CD14-positive monocyte (primary cell): ENCODE measurements at regions not wholly inside any gene's neighbourhood (a gene's known extent, or its start where the extent isn't known, plus 50 kb on each side); places are given as distances from the start of the nearest gene placed in this dataset.

Source experiments
- DNase-seq, 3 donors: peaks; one replicate each; pipeline ENCODE4 v3.0.0-alpha.2; 2011 to 2022
- H2AFZ ChIP-seq: 2 replicates; pipeline ENCODE4 v1.6.0; 2012; ENCODE audit warnings: mild to moderate bottlenecking, low read depth, low read length, inconsistent platforms; ENCODE audit not compliant: insufficient read depth, poor library complexity, severe bottlenecking
- H3K27ac ChIP-seq, 2 donors: 1 replicate in 1 of 2; 2 replicates in 1 of 2; pipeline ENCODE4 v1.5.1; 2012 to 2013; ENCODE audit warnings: low read length in 2 of 2, control low read depth in 1 of 2, inconsistent platforms in 1 of 2, low read depth in 1 of 2, mild to moderate bottlenecking in 1 of 2
- H3K27me3 ChIP-seq, 2 donors: one replicate each; pipeline versions ENCODE4 v1.6.0 to v1.6.1; 2011 to 2013; ENCODE audit warnings: low read length in 2 of 2; ENCODE audit not compliant: control insufficient read depth in 2 of 2, insufficient read depth in 2 of 2
- H3K36me3 ChIP-seq, 2 donors: replicated peaks in 1 of 2; 1 replicate in 1 of 2; 2 replicates in 1 of 2; pipeline versions ENCODE4 v1.5.1 to v1.6.1; 2012 to 2013; ENCODE audit warnings: low read length in 2 of 2, control low read depth in 1 of 2, inconsistent platforms in 1 of 2, mild to moderate bottlenecking in 1 of 2; ENCODE audit not compliant: insufficient read depth in 2 of 2, control insufficient read depth in 1 of 2
- H3K4me1 ChIP-seq, 2 donors: 1 replicate in 1 of 2; 2 replicates in 1 of 2; pipeline versions ENCODE4 v1.5.1 to v1.6.1; 2012 to 2013; ENCODE audit warnings: low read length in 2 of 2, control low read depth in 1 of 2, inconsistent platforms in 1 of 2, mild to moderate bottlenecking in 1 of 2, moderate library complexity in 1 of 2; ENCODE audit not compliant: insufficient read depth in 2 of 2, control insufficient read depth in 1 of 2
- H3K4me2 ChIP-seq: replicated peaks from 2 replicates; pipeline ENCODE3; 2012; ENCODE audit warnings: low read length, moderate library complexity, mild to moderate bottlenecking; ENCODE audit not compliant: poor library complexity, severe bottlenecking; ENCODE audit errors: extremely low read depth
- H3K4me3 ChIP-seq, 3 experiments: fragments of 200-600 bp in 1 of 3; sonication (generic) in 1 of 3; replicated peaks in 1 of 3; 1 replicate in 2 of 3; 2 replicates in 1 of 3; pipeline ENCODE4 v1.5.1; 2011 to 2013; ENCODE audit warnings: low read length in 3 of 3, mild to moderate bottlenecking in 3 of 3, control low read depth in 2 of 3, low read depth in 2 of 3, inconsistent platforms in 1 of 3, moderate library complexity in 1 of 3
- H3K79me2 ChIP-seq: 2 replicates; pipeline ENCODE4 v1.6.0; 2012; ENCODE audit warnings: mild to moderate bottlenecking, control low read depth, inconsistent platforms, low read length, moderate library complexity; ENCODE audit not compliant: insufficient read depth
- H3K9ac ChIP-seq: 2 replicates; pipeline ENCODE4 v1.6.0; 2017; ENCODE audit warnings: low read length, mild to moderate bottlenecking; ENCODE audit not compliant: insufficient read depth, poor library complexity, severe bottlenecking
- H3K9me3 ChIP-seq, 2 donors: replicated peaks in 1 of 2; 1 replicate in 1 of 2; 2 replicates in 1 of 2; pipeline versions ENCODE4 v1.5.1 to v1.6.1; 2012 to 2013; ENCODE audit warnings: low read length in 2 of 2, control low read depth in 1 of 2; ENCODE audit not compliant: control insufficient read depth in 1 of 2, insufficient read depth in 1 of 2
- H4K20me1 ChIP-seq: 2 replicates; pipeline ENCODE4 v1.6.0; 2012; ENCODE audit warnings: mild to moderate bottlenecking, low read length, control low read depth, moderate library complexity; ENCODE audit not compliant: insufficient read depth
- H3K27ac Mint-ChIP-seq, 7 donors: one replicate each; pipeline ENCODE4 v1.8.0; 2020; ENCODE audit warnings: mild to moderate bottlenecking in 7 of 7, mixed read lengths in 7 of 7, moderate library complexity in 6 of 7, inconsistent platforms in 2 of 7
- H3K27me3 Mint-ChIP-seq, 3 donors: one replicate each; pipeline ENCODE4 v1.8.0; 2021 to 2022; ENCODE audit warnings: low read depth in 3 of 3, mild to moderate bottlenecking in 3 of 3, mixed read lengths in 3 of 3, moderate library complexity in 3 of 3, inconsistent platforms in 1 of 3
- H3K36me3 Mint-ChIP-seq, 2 donors: one replicate each; pipeline ENCODE4 v1.8.0; 2020; ENCODE audit warnings: mixed read lengths in 2 of 2, inconsistent platforms in 1 of 2, mild to moderate bottlenecking in 1 of 2
- H3K4me1 Mint-ChIP-seq: one replicate; pipeline ENCODE4 v1.8.0; 2020; ENCODE audit warnings: mild to moderate bottlenecking, mixed read lengths
- H3K4me3 Mint-ChIP-seq, 2 donors: one replicate each; pipeline ENCODE4 v1.8.0; 2020; ENCODE audit warnings: mild to moderate bottlenecking in 2 of 2, mixed read lengths in 2 of 2, moderate library complexity in 1 of 2
- H3K9me3 Mint-ChIP-seq, 7 donors: one replicate each; pipeline ENCODE4 v1.8.0; 2020 to 2022; ENCODE audit warnings: mixed read lengths in 7 of 7, mild to moderate bottlenecking in 6 of 7, moderate library complexity in 6 of 7, inconsistent platforms in 2 of 7
- WGBS: methylation state at CpG from one replicate; pipeline ENCODE4 v1.1.5; 2013; ENCODE audit warnings: missing lambda C conversion rate; ENCODE audit not compliant: insufficient coverage; 5-methylcytosine and 5-hydroxymethylcytosine counted together
- intact Hi-C, 2 donors: fragments of 100-400 bp; cut with micrococcal nuclease; formaldehyde crosslinking; loops; one replicate each; pipeline versions ENCODE4 v1.15.0 to v1.15.1; 2023
- TF ChIP-seq, protein P1 (sequence below): fragments of 200-600 bp; IDR thresholded peaks from one replicate; pipeline ENCODE4 v1.8.0; 2022; ENCODE audit warnings: antibody characterized with exemption, mild to moderate bottlenecking

GRCh38 chr12:13273850-13274249, 77.3 kb downstream of the EMP1 start:
- TF ChIP-seq, protein P1, sequence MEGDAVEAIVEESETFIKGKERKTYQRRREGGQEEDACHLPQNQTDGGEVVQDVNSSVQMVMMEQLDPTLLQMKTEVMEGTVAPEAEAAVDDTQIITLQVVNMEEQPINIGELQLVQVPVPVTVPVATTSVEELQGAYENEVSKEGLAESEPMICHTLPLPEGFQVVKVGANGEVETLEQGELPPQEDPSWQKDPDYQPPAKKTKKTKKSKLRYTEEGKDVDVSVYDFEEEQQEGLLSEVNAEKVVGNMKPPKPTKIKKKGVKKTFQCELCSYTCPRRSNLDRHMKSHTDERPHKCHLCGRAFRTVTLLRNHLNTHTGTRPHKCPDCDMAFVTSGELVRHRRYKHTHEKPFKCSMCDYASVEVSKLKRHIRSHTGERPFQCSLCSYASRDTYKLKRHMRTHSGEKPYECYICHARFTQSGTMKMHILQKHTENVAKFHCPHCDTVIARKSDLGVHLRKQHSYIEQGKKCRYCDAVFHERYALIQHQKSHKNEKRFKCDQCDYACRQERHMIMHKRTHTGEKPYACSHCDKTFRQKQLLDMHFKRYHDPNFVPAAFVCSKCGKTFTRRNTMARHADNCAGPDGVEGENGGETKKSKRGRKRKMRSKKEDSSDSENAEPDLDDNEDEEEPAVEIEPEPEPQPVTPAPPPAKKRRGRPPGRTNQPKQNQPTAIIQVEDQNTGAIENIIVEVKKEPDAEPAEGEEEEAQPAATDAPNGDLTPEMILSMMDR = no peak
- H3K36me3 Mint-ChIP-seq = no peaks in the 10 kb centered on the region
- Histone ChIP-seq H3K27me3 (peaks cover 11 to 38% of the 10 kb centered on the region in 2 donors), H2AFZ (no peak overlapping the region), H3K4me2 (no peak overlapping the region), H3K4me1 (peaks cover 0 to 2% of the 10 kb centered on the region in 2 donors), H3K79me2 (no peaks in the 10 kb centered on the region), H3K9ac (no peak overlapping the region), H3K4me3 (no peak overlapping the region), H3K9me3 (no peaks in the 10 kb centered on the region), H3K36me3 (no peaks in the 10 kb centered on the region), H3K27ac (no peak overlapping the region), H4K20me1 (no peaks in the 10 kb centered on the region)
- H3K9me3 Mint-ChIP-seq = peaks cover 0 to 4% (median 0%) of the 10 kb centered on the region in 7 donors
- intact Hi-C loops = no loop called here
- peaks cover 4% of the 10 kb centered on the region for H3K4me1 Mint-ChIP-seq
- H3K27me3 Mint-ChIP-seq = peaks cover 21 to 31% (median 31%) of the 10 kb centered on the region in 3 donors
- H3K4me3 Mint-ChIP-seq = no peak overlapping the region
- 68% methylated on average over 11 of the region's 12 CpGs for WGBS
- DNase-seq = no peak
- H3K27ac Mint-ChIP-seq = no peak overlapping the region

- intact Hi-C loops = no loop called here
Observed at GRCh38 chr12:13273097-13273496, 76.6 kb downstream of the EMP1 start.

More at GRCh38 chr12:13273097-13273496, 76.6 kb downstream of the EMP1 start:
- peaks cover 0 to 5% of the 10 kb centered on the region in 2 donors for H3K9me3 ChIP-seq
- H3K4me3 ChIP-seq = no peak overlapping the region
- H3K79me2 ChIP-seq = no peaks in the 10 kb centered on the region
- TF ChIP-seq, protein P1 = no peak
- peaks cover 3 to 9% (median 6%) of the 10 kb centered on the region in 7 donors for H3K9me3 Mint-ChIP-seq
- WGBS = 81% methylated on average over 5 of the region's 6 CpGs
- H3K4me1 Mint-ChIP-seq = peaks cover 2% of the 10 kb centered on the region
- no peak overlapping the region for H3K4me3 Mint-ChIP-seq
- H3K36me3 Mint-ChIP-seq = no peaks in the 10 kb centered on the region
- H3K27ac ChIP-seq = no peak overlapping the region
- H3K4me2 ChIP-seq = no peak overlapping the region
- H3K27ac Mint-ChIP-seq = no peak overlapping the region
- no peak overlapping the region for H2AFZ ChIP-seq
- H3K4me1 ChIP-seq = no peaks in the 10 kb centered on the region
- no peak for DNase-seq
- no peaks in the 10 kb centered on the region for H3K36me3 ChIP-seq
- H3K9ac ChIP-seq = no peak overlapping the region
- H3K27me3 Mint-ChIP-seq = peaks cover 21 to 30% (median 27%) of the 10 kb centered on the region in 3 donors
- no peaks in the 10 kb centered on the region for H4K20me1 ChIP-seq
- H3K27me3 ChIP-seq = peaks cover 11 to 36% of the 10 kb centered on the region in 2 donors
